ENCODE measurements at regions not wholly inside any gene's neighbourhood (a gene's known extent, or its start where the extent isn't known, plus 50 kb on each side); places are given as distances from the start of the nearest gene placed in this dataset.

GRCh38 chr6:54465649-54466300 is 157.5 kb downstream of the TINAG start:
- Histone ChIP-seq H3T11ph (ENCODE audit: low read length) (no peak overlapping the region), H3K18ac (ENCODE audit: insufficient read length, low read depth, low read length) (no peak overlapping the region), H2AFZ (ENCODE audit: low read length) (no peak overlapping the region), H3K14ac (ENCODE audit: insufficient read depth, low read length) (no peak overlapping the region), H3K27ac (ENCODE audit: insufficient read length, low read depth, low read length) (no peak overlapping the region), H2BK120ac (ENCODE audit: low read depth, low read length, poor library complexity, severe bottlenecking) (no peak overlapping the region), H3K79me2 (ENCODE audit: insufficient read depth, low read length) (no peaks in the 10 kb centered on the region), H4K20me1 (ENCODE audit: control insufficient read depth, insufficient read depth, insufficient read length) (no peaks in the 10 kb centered on the region), H3K27me3 (ENCODE audit: insufficient read depth, low read length) (no peaks in the 10 kb centered on the region), H2BK5ac (ENCODE audit: insufficient read length, low read length) (no peak overlapping the region), H3K4ac (ENCODE audit: low read depth, low read length) (no peak overlapping the region), H2AK5ac (ENCODE audit: insufficient read length, low read length) (no peak overlapping the region), H2BK20ac (ENCODE audit: low read depth, low read length, poor library complexity, severe bottlenecking) (no peak overlapping the region), H3K9me3 (ENCODE audit: control insufficient read depth, low read depth, low read length) (no peaks in the 10 kb centered on the region), H4K5ac (ENCODE audit: insufficient read length, low read depth, low read length) (no peak overlapping the region), H3K56ac (ENCODE audit: insufficient read length, low read depth, low read length) (no peak overlapping the region), H3K4me1 (ENCODE audit: insufficient read depth, low read length) (no peaks in the 10 kb centered on the region; the same call in 1 of the 2 replicates), H3K23ac (ENCODE audit: insufficient read length, low read depth, low read length) (no peak overlapping the region), H3K79me1 (ENCODE audit: insufficient read depth, low read depth, low read length, poor library complexity, severe bottlenecking) (no peaks in the 10 kb centered on the region), H3K9ac (ENCODE audit: extremely low read depth, insufficient read length, low read length) (no peak overlapping the region), H3K23me2 (ENCODE audit: insufficient read length, low read depth, low read length, poor library complexity, severe bottlenecking) (no peaks in the 10 kb centered on the region), H4K91ac (ENCODE audit: insufficient read length, low read depth, low read length) (no peak overlapping the region), H2BK15ac (ENCODE audit: low read depth, low read length) (no peak overlapping the region), H3K4me2 (ENCODE audit: insufficient read depth, insufficient read length, low read length) (no peak overlapping the region), H2BK12ac (ENCODE audit: insufficient read length, low read depth, low read length) (no peak overlapping the region), H4K8ac (replicated peaks; ENCODE audit: insufficient read length, low read depth, low read length) (no peak overlapping the region)
- Mint-ChIP-seq H3K27me3 (ENCODE audit: low read depth) (no peaks in the 10 kb centered on the region), H3K27ac (no peak overlapping the region), H3K4me1 (peaks cover 8 to 10% of the 10 kb centered on the region in 2 experiments), H3K4me3 (no peak overlapping the region), H3K9me3 (no peaks in the 10 kb centered on the region), H3K36me3 (ENCODE audit: insufficient read depth in 1 of 3, low read depth in 3 of 3) (no peaks in the 10 kb centered on the region; a peak in 1 of 7 replicates)
- DNase-seq: no peak
- no CpG with 5 or more reads among the region's 3 CpGs for WGBS (ENCODE audit: extremely low coverage, insufficient read length, low lambda C conversion rate)
- TF ChIP-seq, protein P1, sequence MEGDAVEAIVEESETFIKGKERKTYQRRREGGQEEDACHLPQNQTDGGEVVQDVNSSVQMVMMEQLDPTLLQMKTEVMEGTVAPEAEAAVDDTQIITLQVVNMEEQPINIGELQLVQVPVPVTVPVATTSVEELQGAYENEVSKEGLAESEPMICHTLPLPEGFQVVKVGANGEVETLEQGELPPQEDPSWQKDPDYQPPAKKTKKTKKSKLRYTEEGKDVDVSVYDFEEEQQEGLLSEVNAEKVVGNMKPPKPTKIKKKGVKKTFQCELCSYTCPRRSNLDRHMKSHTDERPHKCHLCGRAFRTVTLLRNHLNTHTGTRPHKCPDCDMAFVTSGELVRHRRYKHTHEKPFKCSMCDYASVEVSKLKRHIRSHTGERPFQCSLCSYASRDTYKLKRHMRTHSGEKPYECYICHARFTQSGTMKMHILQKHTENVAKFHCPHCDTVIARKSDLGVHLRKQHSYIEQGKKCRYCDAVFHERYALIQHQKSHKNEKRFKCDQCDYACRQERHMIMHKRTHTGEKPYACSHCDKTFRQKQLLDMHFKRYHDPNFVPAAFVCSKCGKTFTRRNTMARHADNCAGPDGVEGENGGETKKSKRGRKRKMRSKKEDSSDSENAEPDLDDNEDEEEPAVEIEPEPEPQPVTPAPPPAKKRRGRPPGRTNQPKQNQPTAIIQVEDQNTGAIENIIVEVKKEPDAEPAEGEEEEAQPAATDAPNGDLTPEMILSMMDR (conservative IDR thresholded peaks at IDR 0.05): no peak

Data from H9 (cell line).